HG03521 (cell line): ENCODE measurements at regions not wholly inside any gene's neighbourhood (a gene's known extent, or its start where the extent isn't known, plus 50 kb on each side); places are given as distances from the start of the nearest gene placed in this dataset.
"Not testable (repeated sequence)": the region's sequence is repeated elsewhere in the genome, so short reads cannot be mapped to it uniquely, and the experiment has no call there.

Source experiments
- ATAC-seq: cut with Tn5 transposase; IDR thresholded peaks from one replicate; pipeline ENCODE4 v1.9.1; 2021; ENCODE audit warnings: mild to moderate bottlenecking, moderate library complexity; ENCODE audit not compliant: unreplicated experiment

- no peak for ATAC-seq
These were observed 98.3 kb downstream of the TMEM130 start for GRCh38 chr7:98771519-98771918.

GRCh38 chr7:98771941-98772603, 97.7 kb downstream of the TMEM130 start:
- ATAC-seq = no peak

GRCh38 chr7:98774884-98775283, 94.9 kb downstream of the TMEM130 start:
- ATAC-seq = no peak

GRCh38 chr7:98777051-98777450, 92.8 kb downstream of the TMEM130 start:
- ATAC-seq = no peak

- no peak for ATAC-seq
These were observed 91.4 kb downstream of the TMEM130 start for GRCh38 chr7:98778421-98778820.

GRCh38 chr7:98779800-98780587, 89.8 kb downstream of the TMEM130 start:
- ATAC-seq = no peak

GRCh38 chr7:98784216-98784785, 85.5 kb downstream of the TMEM130 start:
- no peak for ATAC-seq

- ATAC-seq = no peak
These were observed 83.8 kb downstream of the TMEM130 start for GRCh38 chr7:98785929-98786571.

GRCh38 chr7:98788966-98789365, 80.8 kb downstream of the TMEM130 start:
- no peak for ATAC-seq

- not testable (repeated sequence) for ATAC-seq
These were observed 75.4 kb downstream of the TMEM130 start for GRCh38 chr7:98794453-98794852.

GRCh38 chr7:98795741-98796493, 73.9 kb downstream of the TMEM130 start:
- peak; percentile 90 for ATAC-seq
